Caco-2 (cell line): ENCODE measurements at regions not wholly inside any gene's neighbourhood (a gene's known extent, or its start where the extent isn't known, plus 50 kb on each side); places are given as distances from the start of the nearest gene placed in this dataset.

Experiments used
- BruUV-seq: library from RNA; stranded (reverse); fragments of 400-500 nt; replicated peaks from 2 replicates; lab custom pipeline; 2021; lab: Mats Ljungman, UMichigan
- CTCF ChIA-PET: fragments of 300-600 bp; sonication (Branson Sonifier 250); formaldehyde crosslinking; loops from one replicate; lab custom pipeline; 2022; ENCODE audit warnings: antibody characterized with exemption; lab: Charles Lee
- POLR2A ChIA-PET: fragments of 300-600 bp; sonication (Branson Sonifier 250); formaldehyde crosslinking; loops from one replicate; lab custom pipeline; 2022; ENCODE audit warnings: antibody characterized with exemption; lab: Charles Lee
- DNase-seq, 2 experiments: peaks; one replicate each; pipeline versions ENCODE4 v3.0.0 to v3.0.0-alpha.2; 2020 to 2022
- H3K27me3 ChIP-seq: replicated peaks from 2 replicates; pipeline ENCODE4 v1.6.0; 2011; ENCODE audit warnings: low read length; ENCODE audit not compliant: control insufficient read depth, insufficient read depth
- H3K36me3 ChIP-seq: 2 replicates; pipeline ENCODE4 v1.5.1; 2011; ENCODE audit warnings: low read length; ENCODE audit not compliant: control insufficient read depth, insufficient read depth
- H3K4me1 ChIP-seq: fragments of 250-450 bp; sonication (Bioruptor Pico); 2 replicates; pipeline ENCODE4 v1.5.1; 2020; ENCODE audit warnings: mild to moderate bottlenecking
- H3K4me3 ChIP-seq: 2 replicates; pipeline ENCODE4 v1.5.1; 2011; ENCODE audit warnings: low read depth, mild to moderate bottlenecking, control low read depth, low read length
- H3K9me3 ChIP-seq: fragments of 250-450 bp; sonication (Bioruptor Pico); 2 replicates; pipeline ENCODE4 v1.5.1; 2020; ENCODE audit warnings: mild to moderate bottlenecking, moderate library complexity
- H3K27ac Mint-ChIP-seq: one replicate; pipeline ENCODE4 v1.8.0; 2022; ENCODE audit warnings: mixed read lengths; ENCODE audit not compliant: unreplicated experiment
- H3K27me3 Mint-ChIP-seq: one replicate; pipeline ENCODE4 v1.8.0; 2022; ENCODE audit warnings: mixed read lengths; ENCODE audit not compliant: insufficient read depth, unreplicated experiment
- H3K36me3 Mint-ChIP-seq: one replicate; pipeline ENCODE4 v1.8.0; 2022; ENCODE audit warnings: mild to moderate bottlenecking, mixed read lengths; ENCODE audit not compliant: insufficient read depth, unreplicated experiment
- H3K4me1 Mint-ChIP-seq: one replicate; pipeline ENCODE4 v1.8.0; 2022; ENCODE audit warnings: low read depth, mixed read lengths; ENCODE audit not compliant: unreplicated experiment
- H3K4me3 Mint-ChIP-seq: one replicate; pipeline ENCODE4 v1.8.0; 2022; ENCODE audit warnings: mild to moderate bottlenecking, moderate library complexity, mixed read lengths; ENCODE audit not compliant: unreplicated experiment
- H3K9me3 Mint-ChIP-seq: one replicate; pipeline ENCODE4 v1.8.0; 2022; ENCODE audit warnings: mixed read lengths; ENCODE audit not compliant: unreplicated experiment
- intact Hi-C: fragments of 100-400 bp; cut with micrococcal nuclease; formaldehyde crosslinking; loops from one replicate; pipeline ENCODE4 v1.10.0; 2022; ENCODE audit not compliant: unreplicated experiment
- TF ChIP-seq, protein P1 (sequence below), 2 experiments: fragments of 200-600 bp in 1 of 2; IDR thresholded peaks; 1 replicate in 1 of 2; 2 replicates in 1 of 2; pipeline versions ENCODE4 v1.5.1 to v1.8.0; 2011 to 2022; ENCODE audit warnings: antibody characterized with exemption in 1 of 2, control low read depth in 1 of 2, inconsistent platforms in 1 of 2, low read depth in 1 of 2, low read length in 1 of 2, mild to moderate bottlenecking in 1 of 2, moderate library complexity in 1 of 2; ENCODE audit not compliant: insufficient read depth in 1 of 2, severe bottlenecking in 1 of 2, unreplicated experiment in 1 of 2

DNA sequence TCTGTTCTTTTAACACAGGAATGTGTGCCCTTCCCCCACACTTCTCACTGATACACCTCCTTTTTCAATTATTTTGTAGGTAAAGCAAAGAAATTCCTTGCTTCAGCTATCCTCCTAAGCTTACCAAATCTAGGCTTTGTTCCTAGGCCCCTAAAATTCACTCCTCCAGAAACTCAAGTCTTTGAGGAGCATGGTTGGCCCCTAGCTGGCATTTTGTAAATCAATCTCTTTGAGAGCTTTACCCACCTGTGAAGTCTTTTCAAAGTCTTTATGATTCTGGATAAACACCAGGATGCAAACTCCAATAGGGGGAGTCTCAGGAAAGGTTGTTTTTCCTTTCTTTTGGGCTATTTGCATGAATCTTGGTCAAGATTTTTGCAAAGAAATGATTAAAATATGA, 82.9 kb upstream of the ZNF644 start:
- no peaks in the 10 kb centered on the region for H3K9me3 Mint-ChIP-seq
- H3K27me3 Mint-ChIP-seq, result no peaks in the 10 kb centered on the region
- H3K36me3 Mint-ChIP-seq, result no peaks in the 10 kb centered on the region
- TF ChIP-seq, protein P1, sequence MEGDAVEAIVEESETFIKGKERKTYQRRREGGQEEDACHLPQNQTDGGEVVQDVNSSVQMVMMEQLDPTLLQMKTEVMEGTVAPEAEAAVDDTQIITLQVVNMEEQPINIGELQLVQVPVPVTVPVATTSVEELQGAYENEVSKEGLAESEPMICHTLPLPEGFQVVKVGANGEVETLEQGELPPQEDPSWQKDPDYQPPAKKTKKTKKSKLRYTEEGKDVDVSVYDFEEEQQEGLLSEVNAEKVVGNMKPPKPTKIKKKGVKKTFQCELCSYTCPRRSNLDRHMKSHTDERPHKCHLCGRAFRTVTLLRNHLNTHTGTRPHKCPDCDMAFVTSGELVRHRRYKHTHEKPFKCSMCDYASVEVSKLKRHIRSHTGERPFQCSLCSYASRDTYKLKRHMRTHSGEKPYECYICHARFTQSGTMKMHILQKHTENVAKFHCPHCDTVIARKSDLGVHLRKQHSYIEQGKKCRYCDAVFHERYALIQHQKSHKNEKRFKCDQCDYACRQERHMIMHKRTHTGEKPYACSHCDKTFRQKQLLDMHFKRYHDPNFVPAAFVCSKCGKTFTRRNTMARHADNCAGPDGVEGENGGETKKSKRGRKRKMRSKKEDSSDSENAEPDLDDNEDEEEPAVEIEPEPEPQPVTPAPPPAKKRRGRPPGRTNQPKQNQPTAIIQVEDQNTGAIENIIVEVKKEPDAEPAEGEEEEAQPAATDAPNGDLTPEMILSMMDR (IDR thresholded peaks at IDR 0.05; ENCODE audit: insufficient read depth in 1 of 2, low read depth in 1 of 2, low read length in 1 of 2, severe bottlenecking in 1 of 2, unreplicated experiment in 1 of 2), result no peak
- no peak overlapping the region for H3K4me3 ChIP-seq
- no TSS peak for BruUV-seq
- ChIA-PET POLR2A (no interaction called here), CTCF (no interaction called here)
- no peaks in the 10 kb centered on the region for H3K9me3 ChIP-seq
- H3K4me1 Mint-ChIP-seq, result no peaks in the 10 kb centered on the region
- no peak overlapping the region for H3K4me3 Mint-ChIP-seq
- H3K36me3 ChIP-seq, result no peaks in the 10 kb centered on the region
- no peak for DNase-seq
- no peak overlapping the region for H3K27ac Mint-ChIP-seq
- intact Hi-C loops, result no loop called here
- no peaks in the 10 kb centered on the region for H3K27me3 ChIP-seq
- H3K4me1 ChIP-seq, result no peaks in the 10 kb centered on the region

DNA sequence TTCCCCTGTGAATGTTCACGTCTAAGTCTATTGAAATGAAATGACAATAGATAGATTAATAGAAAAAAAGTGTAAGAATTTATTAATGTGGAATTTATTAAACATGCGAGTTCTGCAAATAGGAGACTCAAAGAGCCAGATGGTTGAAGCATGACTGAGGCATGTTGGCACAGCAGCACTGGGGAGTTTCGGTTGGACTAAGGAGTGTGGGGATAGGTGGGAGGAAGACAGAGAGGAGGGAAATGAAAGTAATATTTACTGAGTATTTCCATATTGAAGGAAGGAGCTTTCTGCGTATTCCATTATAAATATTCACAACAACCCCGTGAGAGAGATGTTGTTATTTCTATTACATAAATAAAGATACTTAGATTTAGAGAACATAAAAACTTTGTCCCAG, 79.5 kb upstream of the ZNF644 start:
- ChIA-PET POLR2A (no interaction called here), CTCF (no interaction called here)
- BruUV-seq, result no TSS peak

DNA sequence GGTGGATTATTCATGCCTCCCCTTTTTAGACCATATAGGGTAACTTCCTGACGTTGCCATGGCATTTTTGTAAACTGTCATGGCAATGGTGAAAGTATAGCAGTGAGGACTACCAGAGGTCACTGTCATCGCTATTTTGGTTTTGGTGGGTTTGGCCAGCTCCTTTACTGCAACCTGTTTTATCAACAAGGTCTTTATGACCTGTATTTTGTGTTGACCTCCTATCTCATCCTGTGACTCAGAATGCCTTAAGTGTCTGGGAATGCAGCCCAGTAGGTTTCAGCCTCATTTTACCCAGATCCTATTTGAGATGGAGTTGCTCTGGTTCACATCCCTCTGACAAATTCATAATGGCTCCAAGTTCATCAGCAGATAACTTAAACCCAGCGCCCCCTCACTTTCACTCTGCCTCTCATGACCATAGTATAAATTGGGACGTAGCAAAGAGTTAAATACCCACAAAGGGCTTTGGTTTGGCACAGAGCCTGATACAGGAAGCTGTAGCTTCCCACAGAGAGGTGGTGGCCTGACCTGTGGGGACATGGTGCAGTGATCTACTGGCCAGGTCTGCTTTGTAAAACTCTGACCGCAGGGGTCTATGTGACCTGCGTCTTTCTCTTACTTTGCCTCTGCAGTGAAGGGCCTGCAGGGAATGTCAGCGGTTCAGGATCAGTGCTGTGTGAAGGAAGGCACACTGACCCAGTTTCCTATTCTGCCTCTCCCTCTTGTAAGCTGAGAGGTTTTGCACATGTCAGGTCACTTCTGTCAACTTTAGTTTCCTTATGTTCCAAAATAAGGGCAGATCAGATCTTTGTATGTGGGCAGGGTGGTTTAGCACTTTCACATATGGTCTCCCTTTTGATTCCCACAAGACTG, 78.1 kb upstream of the ZNF644 start:
- H3K27me3 Mint-ChIP-seq, result no peaks in the 10 kb centered on the region
- H3K27ac Mint-ChIP-seq, result no peak overlapping the region
- H3K9me3 ChIP-seq, result no peaks in the 10 kb centered on the region
- no peaks in the 10 kb centered on the region for H3K9me3 Mint-ChIP-seq
- no peaks in the 10 kb centered on the region for H3K36me3 ChIP-seq
- H3K4me1 Mint-ChIP-seq, result no peaks in the 10 kb centered on the region
- H3K4me3 Mint-ChIP-seq, result no peak overlapping the region
- no peaks in the 10 kb centered on the region for H3K4me1 ChIP-seq
- POLR2A ChIA-PET, result no interaction called here
- CTCF ChIA-PET, result no interaction called here
- intact Hi-C loops, result no loop called here
- no peaks in the 10 kb centered on the region for H3K36me3 Mint-ChIP-seq
- TF ChIP-seq, protein P1 (IDR thresholded peaks at IDR 0.05; ENCODE audit: insufficient read depth in 1 of 2, low read depth in 1 of 2, low read length in 1 of 2, severe bottlenecking in 1 of 2, unreplicated experiment in 1 of 2), result no peak
- BruUV-seq, result no TSS peak
- no peak overlapping the region for H3K4me3 ChIP-seq
- no peaks in the 10 kb centered on the region for H3K27me3 ChIP-seq
- no peak for DNase-seq

More for the DNA sequence above, 79.5 kb upstream of the ZNF644 start:
- Histone ChIP-seq H3K4me1 (no peaks in the 10 kb centered on the region), H3K4me3 (no peak overlapping the region), H3K27me3 (no peaks in the 10 kb centered on the region), H3K9me3 (no peaks in the 10 kb centered on the region), H3K36me3 (no peaks in the 10 kb centered on the region)
- DNase-seq, result no peak
- H3K27me3 Mint-ChIP-seq, result no peaks in the 10 kb centered on the region
- H3K27ac Mint-ChIP-seq, result no peak overlapping the region
- no peak overlapping the region for H3K4me3 Mint-ChIP-seq
- TF ChIP-seq, protein P1 (IDR thresholded peaks at IDR 0.05; ENCODE audit: insufficient read depth in 1 of 2, low read depth in 1 of 2, low read length in 1 of 2, severe bottlenecking in 1 of 2, unreplicated experiment in 1 of 2), result no peak
- intact Hi-C loops, result no loop called here
- H3K4me1 Mint-ChIP-seq, result no peaks in the 10 kb centered on the region
- no peaks in the 10 kb centered on the region for H3K36me3 Mint-ChIP-seq
- H3K9me3 Mint-ChIP-seq, result no peaks in the 10 kb centered on the region
